Breast epithelium (tissue), 4 donors: ENCODE measurements at regions not wholly inside any gene's neighbourhood (a gene's known extent, or its start where the extent isn't known, plus 50 kb on each side); places are given as distances from the start of the nearest gene placed in this dataset.

Source experiments
- DNase-seq, 2 donors: peaks; one replicate each; pipeline ENCODE4 v3.0.0-alpha.2; 2019; ENCODE audit warnings: low spot score in 2 of 2
- H3K27ac ChIP-seq, 2 donors: fragments of 200-600 bp; sonication (generic) in 1 of 2; one replicate each; pipeline ENCODE4 v1.5.1; 2016 to 2019; ENCODE audit warnings: mild to moderate bottlenecking in 1 of 2
- H3K27me3 ChIP-seq, 2 donors: fragments of 200-600 bp; sonication (generic) in 1 of 2; one replicate each; pipeline versions ENCODE4 v1.5.1 to v1.6.0; 2017 to 2019; ENCODE audit warnings: control low read depth in 1 of 2, mild to moderate bottlenecking in 1 of 2
- H3K36me3 ChIP-seq: fragments of 200-600 bp; one replicate; pipeline ENCODE4 v1.5.1; 2019
- H3K4me1 ChIP-seq, 2 donors: fragments of 200-600 bp; sonication (generic); one replicate each; pipeline ENCODE4 v1.5.1; 2016 to 2019; ENCODE audit warnings: control low read depth in 1 of 2
- H3K4me3 ChIP-seq, 3 donors: fragments of 200-600 bp; sonication (generic); 1 replicate in 2 of 3; 2 replicates in 1 of 3; pipeline ENCODE4 v1.5.1; 2016 to 2019; ENCODE audit warnings: mild to moderate bottlenecking in 3 of 3, moderate library complexity in 2 of 3
- H3K9me3 ChIP-seq, 2 donors: fragments of 200-600 bp; sonication (generic) in 1 of 2; one replicate each; pipeline ENCODE4 v1.5.1; 2016 to 2019; ENCODE audit warnings: control low read depth in 1 of 2
- CTCF ChIP-seq, 3 donors: fragments of 450-650 bp; IDR thresholded peaks; one replicate each; pipeline ENCODE4 v1.5.1; 2016 to 2017; ENCODE audit warnings: antibody characterized with exemption in 3 of 3, mild to moderate bottlenecking in 3 of 3, moderate library complexity in 3 of 3
- POLR2A ChIP-seq: fragments of 450-650 bp; IDR thresholded peaks from one replicate; pipeline ENCODE4 v1.6.1; 2016; ENCODE audit warnings: antibody characterized with exemption, mild to moderate bottlenecking, moderate library complexity
- POLR2AphosphoS5 ChIP-seq, 3 donors: sonication (generic); formaldehyde crosslinking; IDR thresholded peaks; one replicate each; pipeline ENCODE4 v1.6.1; 2017; ENCODE audit warnings: antibody characterized with exemption in 3 of 3
- intact Hi-C: fragments of 100-400 bp; cut with DNase I; formaldehyde crosslinking; loops from one replicate; pipeline ENCODE4 v1.15.1; 2023; ENCODE audit warnings: low total_unique reads

GRCh38 chr1:53378061-53378460, 50.2 kb upstream of the LRP8 start:
- TF ChIP-seq POLR2A (no peak), CTCF (IDR thresholded peaks at IDR 0.05) (no peak), POLR2AphosphoS5 (IDR thresholded peaks at IDR 0.05) (no peak)
- peak in 1 of 2 donors; percentile 42 for DNase-seq
- H3K27ac ChIP-seq, result no peak overlapping the region
- H3K9me3 ChIP-seq, result no peaks in the 10 kb centered on the region
- H3K36me3 ChIP-seq, result no peaks in the 10 kb centered on the region
- no peak overlapping the region for H3K4me3 ChIP-seq
- H3K4me1 ChIP-seq, result no peaks in the 10 kb centered on the region
- no peaks in the 10 kb centered on the region for H3K27me3 ChIP-seq
- intact Hi-C loops, result no loop called here

GRCh38 chr1:53378932-53379661, 51.2 kb upstream of the LRP8 start:
- intact Hi-C loops, result no loop called here
- peak in 1 of 2 donors; percentile 19 for DNase-seq
- no peaks in the 10 kb centered on the region for H3K36me3 ChIP-seq
- H3K27ac ChIP-seq, result no peak overlapping the region
- no peaks in the 10 kb centered on the region for H3K27me3 ChIP-seq
- H3K4me1 ChIP-seq, result no peaks in the 10 kb centered on the region
- H3K9me3 ChIP-seq, result no peaks in the 10 kb centered on the region
- H3K4me3 ChIP-seq, result no peak overlapping the region
- TF ChIP-seq CTCF (IDR thresholded peaks at IDR 0.05), result no peak
- no peak for TF ChIP-seq POLR2AphosphoS5 (IDR thresholded peaks at IDR 0.05)
- no peak for TF ChIP-seq POLR2A

GRCh38 chr1:53379662-53380002, 51.8 kb upstream of the LRP8 start:
- H3K27ac ChIP-seq, result no peak overlapping the region
- peak in 1 of 2 donors; percentile 5 for DNase-seq
- no peaks in the 10 kb centered on the region for H3K4me1 ChIP-seq
- H3K27me3 ChIP-seq, result no peaks in the 10 kb centered on the region
- no peak for TF ChIP-seq POLR2A
- no peak for TF ChIP-seq POLR2AphosphoS5 (IDR thresholded peaks at IDR 0.05)
- no peak for TF ChIP-seq CTCF (IDR thresholded peaks at IDR 0.05)
- intact Hi-C loops, result no loop called here
- H3K36me3 ChIP-seq, result no peaks in the 10 kb centered on the region
- no peak overlapping the region for H3K4me3 ChIP-seq
- H3K9me3 ChIP-seq, result no peaks in the 10 kb centered on the region

GRCh38 chr1:53380296-53380695, 52.4 kb upstream of the LRP8 start:
- H3K27ac ChIP-seq, result no peak overlapping the region
- intact Hi-C loops, result no loop called here
- no peaks in the 10 kb centered on the region for H3K4me1 ChIP-seq
- no peaks in the 10 kb centered on the region for H3K36me3 ChIP-seq
- H3K4me3 ChIP-seq, result no peak overlapping the region
- H3K9me3 ChIP-seq, result no peaks in the 10 kb centered on the region
- TF ChIP-seq POLR2A (no peak), POLR2AphosphoS5 (IDR thresholded peaks at IDR 0.05) (no peak), CTCF (IDR thresholded peaks at IDR 0.05) (no peak)
- H3K27me3 ChIP-seq, result no peaks in the 10 kb centered on the region
- DNase-seq, result peak in 1 of 2 donors; percentile 3

- no peak overlapping the region for H3K27ac ChIP-seq
- intact Hi-C loops, result no loop called here
- DNase-seq, result no peak
- no peaks in the 10 kb centered on the region for H3K36me3 ChIP-seq
- no peaks in the 10 kb centered on the region for H3K9me3 ChIP-seq
- no peak for TF ChIP-seq POLR2AphosphoS5 (IDR thresholded peaks at IDR 0.05)
- TF ChIP-seq POLR2A, result no peak
- no peak for TF ChIP-seq CTCF (IDR thresholded peaks at IDR 0.05)
- H3K4me1 ChIP-seq, result no peaks in the 10 kb centered on the region
- no peaks in the 10 kb centered on the region for H3K27me3 ChIP-seq
- H3K4me3 ChIP-seq, result no peak overlapping the region
Observed at GRCh38 chr1:53381790-53382401, 54.0 kb upstream of the LRP8 start.
